H1 (cell line): ENCODE measurements at regions not wholly inside any gene's neighbourhood (a gene's known extent, or its start where the extent isn't known, plus 50 kb on each side); places are given as distances from the start of the nearest gene placed in this dataset.

Source experiments
- CTCF ChIA-PET: fragments of 300-600 bp; sonication (Branson Sonifier 250); formaldehyde crosslinking; loops from one replicate; lab custom pipeline; 2021; ENCODE audit not compliant: partially characterized antibody; lab: Charles Lee
- POLR2A ChIA-PET: fragments of 300-600 bp; sonication (Branson Sonifier 250); formaldehyde crosslinking; loops from one replicate; lab custom pipeline; 2021; ENCODE audit warnings: inconsistent platforms; ENCODE audit not compliant: partially characterized antibody; lab: Charles Lee
- DNase-seq, 2 experiments: peaks; one replicate each; pipeline versions ENCODE4 v3.0.0 to v3.0.0-alpha.2; 2010 to 2022; ENCODE audit warnings: low spot score in 2 of 2, low read depth in 1 of 2, mixed read lengths in 1 of 2
- FAIRE-seq: peaks from 2 replicates; lab custom pipeline; 2011; peaks lifted over from hg19 to GRCh38; lab: Jason Lieb, UNC
- H2AFZ ChIP-seq: 2 replicates; pipeline ENCODE4 v1.8.1; 2012; ENCODE audit warnings: low read length, inconsistent platforms
- H2AK5ac ChIP-seq: 2 replicates; pipeline ENCODE4 v1.6.1; 2013; ENCODE audit warnings: low read depth, low read length
- H2BK120ac ChIP-seq: replicated peaks from 2 replicates; pipeline ENCODE3; 2013; ENCODE audit warnings: low read depth, low read length, inconsistent platforms
- H2BK12ac ChIP-seq: 2 replicates; pipeline ENCODE4 v1.6.1; 2013; ENCODE audit warnings: low read depth, low read length
- H2BK15ac ChIP-seq: 2 replicates; pipeline ENCODE4 v1.6.1; 2013; ENCODE audit warnings: low read length
- H2BK20ac ChIP-seq: 2 replicates; pipeline ENCODE4 v1.6.1; 2013; ENCODE audit warnings: low read length
- H2BK5ac ChIP-seq: 2 replicates; pipeline ENCODE4 v1.6.1; 2013; ENCODE audit warnings: low read depth, low read length
- H3K14ac ChIP-seq: 2 replicates; pipeline ENCODE4 v1.6.1; 2013; ENCODE audit warnings: inconsistent platforms; ENCODE audit not compliant: insufficient read length
- H3K18ac ChIP-seq: 2 replicates; pipeline ENCODE4 v1.6.1; 2013; ENCODE audit warnings: low read length; ENCODE audit errors: extremely low read depth
- H3K23ac ChIP-seq: 2 replicates; pipeline ENCODE4 v1.6.1; 2013; ENCODE audit warnings: inconsistent platforms; ENCODE audit not compliant: insufficient read length
- H3K23me2 ChIP-seq: 2 replicates; pipeline ENCODE4 v1.6.1; 2013; ENCODE audit warnings: low read depth, low read length
- H3K27ac ChIP-seq: 2 replicates; pipeline ENCODE4 v1.6.1; 2011; ENCODE audit warnings: low read depth, low read length, inconsistent platforms
- H3K27me3 ChIP-seq, 4 experiments: replicated peaks in 1 of 4; 1 replicate in 1 of 4; 2 replicates in 3 of 4; pipeline versions ENCODE4 v1.6.1 to v1.8.1; 2011 to 2013; ENCODE audit warnings: low read length in 3 of 4, mild to moderate bottlenecking in 3 of 4, inconsistent platforms in 2 of 4, mixed read lengths in 2 of 4, moderate library complexity in 1 of 4; ENCODE audit not compliant: control insufficient read depth in 3 of 4, insufficient read depth in 3 of 4; ENCODE audit errors: extremely low read depth in 1 of 4
- H3K36me3 ChIP-seq, 4 experiments: 2 replicates each; pipeline versions ENCODE4 v1.6.1 to v1.8.1; 2011 to 2013; ENCODE audit warnings: mild to moderate bottlenecking in 4 of 4, low read length in 3 of 4, moderate library complexity in 2 of 4, control low read depth in 1 of 4, inconsistent platforms in 1 of 4; ENCODE audit not compliant: insufficient read depth in 4 of 4, control insufficient read depth in 2 of 4
- H3K4ac ChIP-seq: replicated peaks from 2 replicates; pipeline ENCODE3; 2013; ENCODE audit warnings: low read length, low read depth, mixed read lengths, inconsistent platforms; ENCODE audit not compliant: insufficient read length
- H3K4me1 ChIP-seq, 4 experiments: replicated peaks in 1 of 4; 1 replicate in 1 of 4; 2 replicates in 3 of 4; pipeline versions ENCODE4 v1.6.1 to v1.8.1; 2011 to 2013; ENCODE audit warnings: low read length in 3 of 4, inconsistent platforms in 2 of 4, mixed read lengths in 1 of 4; ENCODE audit not compliant: insufficient read depth in 4 of 4, control insufficient read depth in 3 of 4
- H3K4me2 ChIP-seq, 2 experiments: 2 replicates each; pipeline versions ENCODE4 v1.6.1 to v1.8.1; 2011 to 2013; ENCODE audit warnings: low read depth in 2 of 2, low read length in 2 of 2, control low read depth in 1 of 2, inconsistent platforms in 1 of 2, mild to moderate bottlenecking in 1 of 2; ENCODE audit not compliant: insufficient read depth in 1 of 2
- H3K4me3 ChIP-seq, 4 experiments: fragments of 200-600, 300-600 bp in 1 of 4; sonication (generic), shearing (Covaris generic), sonication (Bioruptor Twin) in 1 of 4; 2 replicates each; pipeline versions ENCODE4 v1.5.1 to v1.8.1; 2011 to 2016; ENCODE audit warnings: low read length in 4 of 4, low read depth in 3 of 4, control low read depth in 2 of 4, inconsistent platforms in 2 of 4, mild to moderate bottlenecking in 2 of 4, mixed read lengths in 1 of 4, moderate library complexity in 1 of 4; ENCODE audit not compliant: insufficient read depth in 2 of 4; ENCODE audit errors: extremely low read depth in 1 of 4
- H3K56ac ChIP-seq: replicated peaks from 2 replicates; pipeline ENCODE3; 2013; ENCODE audit warnings: low read depth, mild to moderate bottlenecking, mixed read lengths, low read length, inconsistent platforms; ENCODE audit not compliant: insufficient read length
- H3K79me1 ChIP-seq: 2 replicates; pipeline ENCODE4 v1.6.1; 2013; ENCODE audit warnings: low read depth, low read length, control low read depth
- H3K79me2 ChIP-seq, 2 experiments: 2 replicates each; pipeline versions ENCODE4 v1.6.1 to v1.8.1; 2012 to 2013; ENCODE audit warnings: low read length in 2 of 2, mild to moderate bottlenecking in 2 of 2, inconsistent platforms in 1 of 2; ENCODE audit not compliant: insufficient read depth in 2 of 2, control insufficient read depth in 1 of 2
- H3K9ac ChIP-seq, 4 experiments: replicated peaks in 1 of 4; 1 replicate in 1 of 4; 2 replicates in 3 of 4; pipeline versions ENCODE4 v1.6.1 to v1.8.1; 2011 to 2013; ENCODE audit warnings: low read depth in 3 of 4, low read length in 3 of 4, control low read depth in 2 of 4, mild to moderate bottlenecking in 2 of 4, moderate library complexity in 2 of 4, inconsistent platforms in 1 of 4; ENCODE audit errors: extremely low read depth in 1 of 4
- H3K9me3 ChIP-seq, 2 experiments: 2 replicates each; pipeline versions ENCODE4 v1.6.1 to v1.8.1; 2012 to 2013; ENCODE audit warnings: mild to moderate bottlenecking in 2 of 2, moderate library complexity in 2 of 2, control low read depth in 1 of 2, inconsistent platforms in 1 of 2, low read depth in 1 of 2, low read length in 1 of 2, mixed read lengths in 1 of 2; ENCODE audit not compliant: insufficient read depth in 2 of 2
- H4K20me1 ChIP-seq, 2 experiments: replicated peaks in 1 of 2; 2 replicates each; pipeline versions ENCODE3 to v1.8.1; 2011 to 2013; ENCODE audit warnings: inconsistent platforms in 2 of 2, low read length in 2 of 2, mild to moderate bottlenecking in 1 of 2; ENCODE audit not compliant: insufficient read depth in 2 of 2, control insufficient read depth in 1 of 2
- H4K5ac ChIP-seq: 2 replicates; pipeline ENCODE4 v1.6.1; 2013; ENCODE audit warnings: low read length, low read depth, mixed read lengths, inconsistent platforms; ENCODE audit not compliant: insufficient read length
- H4K8ac ChIP-seq: 2 replicates; pipeline ENCODE4 v1.8.0; 2013; ENCODE audit warnings: mild to moderate bottlenecking, moderate library complexity, low read length, inconsistent platforms; ENCODE audit not compliant: insufficient read depth; ENCODE audit errors: extremely low read depth
- H4K91ac ChIP-seq: replicated peaks from 2 replicates; pipeline ENCODE3; 2013; ENCODE audit warnings: low read length, mixed read lengths, inconsistent platforms; ENCODE audit not compliant: insufficient read length
- ASH2L ChIP-seq: fragments of 200-600, 300-600 bp; sonication (generic); IDR thresholded peaks from one replicate; pipeline ENCODE4 v1.7.1; 2017; ENCODE audit warnings: low read length
- CEBPB ChIP-seq: IDR thresholded peaks from 2 replicates; pipeline ENCODE4 v1.6.1; 2012; ENCODE audit warnings: low read depth, low read length
- EGR1 ChIP-seq: IDR thresholded peaks from 2 replicates; pipeline ENCODE4 v1.6.1; 2011; ENCODE audit warnings: low read depth, low read length, borderline replicate concordance
- FOSL1 ChIP-seq: IDR thresholded peaks from 2 replicates; pipeline ENCODE4 v1.6.1; 2011; ENCODE audit warnings: mild to moderate bottlenecking, low read depth, low read length, moderate library complexity; ENCODE audit not compliant: insufficient read depth
- JUN ChIP-seq: IDR thresholded peaks from 2 replicates; pipeline ENCODE4 v1.6.1; 2011; ENCODE audit warnings: low read depth, mild to moderate bottlenecking, improper control_type of control experiment, low read length
- PHF8 ChIP-seq: fragments of 200-600 bp; sonication (generic); conservative IDR thresholded peaks from 2 replicates; pipeline ENCODE4 v1.7.1; 2012; ENCODE audit warnings: low read depth, mild to moderate bottlenecking, inconsistent platforms, low read length, moderate library complexity
- RBBP5 ChIP-seq: IDR thresholded peaks from 2 replicates; pipeline ENCODE4 v1.7.1; 2012; ENCODE audit warnings: low read depth, mild to moderate bottlenecking, inconsistent platforms, low read length, moderate library complexity, borderline replicate concordance
- SIN3A ChIP-seq, 2 experiments: IDR thresholded peaks in 1 of 2; conservative IDR thresholded peaks in 1 of 2; 2 replicates each; pipeline ENCODE4 v1.6.1; 2011 to 2012; ENCODE audit warnings: low read length in 2 of 2, improper control_type of control experiment in 1 of 2, low read depth in 1 of 2, mild to moderate bottlenecking in 1 of 2
- TAF1 ChIP-seq: IDR thresholded peaks from 2 replicates; pipeline ENCODE4 v1.6.1; 2011; ENCODE audit warnings: mild to moderate bottlenecking, low read depth, low read length
- TAF7 ChIP-seq: optimal IDR thresholded peaks from 2 replicates; pipeline ENCODE3; 2011; ENCODE audit warnings: low read depth, mild to moderate bottlenecking, inconsistent platforms, low read length, moderate library complexity, borderline replicate concordance
- TBP ChIP-seq: IDR thresholded peaks from 2 replicates; pipeline ENCODE4 v1.6.1; 2011; ENCODE audit warnings: low read depth, low read length, improper control_type of control experiment
- TEAD4 ChIP-seq: IDR thresholded peaks from 2 replicates; pipeline ENCODE4 v1.6.1; 2012; ENCODE audit warnings: low read depth, low read length, inconsistent platforms, mixed read lengths
- WGBS, 2 experiments: shearing (Covaris generic) in 1 of 2; methylation state at CpG; one replicate each; pipeline versions ENCODE4 v1.1.6 to v1.1.7; 2013 to 2015; ENCODE audit warnings: low lambda C conversion rate in 2 of 2, mixed read lengths in 2 of 2, inconsistent platforms in 1 of 2, low coverage in 1 of 2, missing lambda C conversion rate in 1 of 2; ENCODE audit not compliant: insufficient replicate concordance in 2 of 2, insufficient coverage in 1 of 2, insufficient read length in 1 of 2; ENCODE audit errors: extremely low coverage in 1 of 2, missing lambda C conversion rate in 1 of 2; 5-methylcytosine and 5-hydroxymethylcytosine counted together
- TF ChIP-seq, protein P1 (sequence below): IDR thresholded peaks from 2 replicates; pipeline ENCODE4 v1.6.1; 2011; ENCODE audit warnings: low read depth, mild to moderate bottlenecking, low read length; ENCODE audit not compliant: insufficient read depth
- TF ChIP-seq, protein P2 (sequence below): IDR thresholded peaks from 2 replicates; pipeline ENCODE4 v1.6.1; 2011; ENCODE audit warnings: low read length, improper control_type of control experiment

DNA sequence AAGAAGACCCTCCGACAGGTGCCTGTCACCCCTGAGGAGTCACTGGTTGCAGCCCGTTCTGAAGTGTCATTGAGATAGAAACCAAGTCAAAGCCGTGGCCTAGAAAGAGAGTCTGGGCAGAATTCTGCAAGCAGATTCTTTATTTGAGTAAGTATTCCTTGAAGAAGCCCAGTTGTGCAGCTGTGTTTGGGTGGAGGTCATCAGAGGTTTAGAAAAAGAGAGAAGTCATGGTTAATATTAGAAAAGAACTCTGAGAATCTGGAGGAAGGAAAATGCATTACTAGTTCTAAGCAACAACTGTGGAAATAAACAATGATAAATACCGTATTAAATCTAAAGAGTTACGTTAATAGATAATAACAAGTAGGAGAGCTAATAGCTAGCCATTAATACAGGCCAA, 118.8 kb upstream of the KIRREL3 start:
- H3K27ac ChIP-seq = no peak overlapping the region
- no peaks in the 10 kb centered on the region for H3K27me3 ChIP-seq
- no peak overlapping the region for H3K4me3 ChIP-seq
- H3K79me1 ChIP-seq = no peaks in the 10 kb centered on the region
- H2BK20ac ChIP-seq = no peak overlapping the region
- no peak overlapping the region for H2AK5ac ChIP-seq
- no peak overlapping the region for H3K23ac ChIP-seq
- no peak overlapping the region for H3K9ac ChIP-seq
- H3K4ac ChIP-seq = no peak overlapping the region
- no peaks in the 10 kb centered on the region for H3K4me1 ChIP-seq
- no peaks in the 10 kb centered on the region for H4K20me1 ChIP-seq
- H3K23me2 ChIP-seq = no peaks in the 10 kb centered on the region
- ChIA-PET CTCF (interaction anchor here (1.1 to 1.6 kb wide), 2 partner anchors 47 to 86 kb away, joined by 3 to 4 read pairs; no protein-coding TSS in a partner anchor), POLR2A (no interaction called here)
- H3K9me3 ChIP-seq = no peaks in the 10 kb centered on the region
- H3K36me3 ChIP-seq = no peaks in the 10 kb centered on the region
- H4K91ac ChIP-seq = no peak overlapping the region
- no peak for FAIRE-seq
- DNase-seq = no peak
- H4K5ac ChIP-seq = no peak overlapping the region
- H3K14ac ChIP-seq = no peak overlapping the region
- H2BK120ac ChIP-seq = no peak overlapping the region
- no peak overlapping the region for H2BK15ac ChIP-seq
- no peak overlapping the region for H2AFZ ChIP-seq
- H3K56ac ChIP-seq = no peak overlapping the region
- no peak overlapping the region for H3K4me2 ChIP-seq
- H3K79me2 ChIP-seq = no peaks in the 10 kb centered on the region
- H2BK5ac ChIP-seq = no peak overlapping the region
- no peak overlapping the region for H3K18ac ChIP-seq
- H4K8ac ChIP-seq = no peak overlapping the region
- H2BK12ac ChIP-seq = no peak overlapping the region
- WGBS, 2 experiments = 93% methylated on average over 5 of the region's 5 CpGs; no CpG with 5 or more reads in 1 of the 2 experiments
- no peak for TF ChIP-seq TEAD4
- no peak for TF ChIP-seq TAF1
- TF ChIP-seq RBBP5 = no peak
- no peak for TF ChIP-seq FOSL1
- TF ChIP-seq ASH2L = no peak
- no peak for TF ChIP-seq PHF8
- TF ChIP-seq, protein P1, sequence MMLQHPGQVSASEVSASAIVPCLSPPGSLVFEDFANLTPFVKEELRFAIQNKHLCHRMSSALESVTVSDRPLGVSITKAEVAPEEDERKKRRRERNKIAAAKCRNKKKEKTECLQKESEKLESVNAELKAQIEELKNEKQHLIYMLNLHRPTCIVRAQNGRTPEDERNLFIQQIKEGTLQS = no peak
- no peak for TF ChIP-seq TBP
- TF ChIP-seq CEBPB = no peak
- no peak for TF ChIP-seq JUN
- TF ChIP-seq, protein P2, sequence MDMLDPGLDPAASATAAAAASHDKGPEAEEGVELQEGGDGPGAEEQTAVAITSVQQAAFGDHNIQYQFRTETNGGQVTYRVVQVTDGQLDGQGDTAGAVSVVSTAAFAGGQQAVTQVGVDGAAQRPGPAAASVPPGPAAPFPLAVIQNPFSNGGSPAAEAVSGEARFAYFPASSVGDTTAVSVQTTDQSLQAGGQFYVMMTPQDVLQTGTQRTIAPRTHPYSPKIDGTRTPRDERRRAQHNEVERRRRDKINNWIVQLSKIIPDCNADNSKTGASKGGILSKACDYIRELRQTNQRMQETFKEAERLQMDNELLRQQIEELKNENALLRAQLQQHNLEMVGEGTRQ = no peak
- no peak for TF ChIP-seq SIN3A (conservative IDR thresholded peaks at IDR 0.05 in 1 of 2, IDR thresholded peaks at IDR 0.05 in 1 of 2; ENCODE audit: low read depth in 1 of 2, low read length in 2 of 2)
- TF ChIP-seq TAF7 = no peak
- TF ChIP-seq EGR1 = no peak
